ENCODE measurements at regions not wholly inside any gene's neighbourhood (a gene's known extent, or its start where the extent isn't known, plus 50 kb on each side); places are given as distances from the start of the nearest gene placed in this dataset.

- TF ChIP-seq EZH2 (IDR thresholded peaks at IDR 0.05; ENCODE audit: insufficient read depth, poor library complexity, severe bottlenecking) (no peak), EZH2phosphoT487 (IDR thresholded peaks at IDR 0.05; ENCODE audit: insufficient read depth, low read depth) (no peak)
Observed at GRCh38 chr2:104452558-104452957, 401.4 kb upstream of the POU3F3 start.

Data from GM23248 (cell line).